Erythroblast (primary cell): ENCODE measurements at regions not wholly inside any gene's neighbourhood (a gene's known extent, or its start where the extent isn't known, plus 50 kb on each side); places are given as distances from the start of the nearest gene placed in this dataset.

Experiments used
- GATA1 ChIP-seq: IDR thresholded peaks from 2 replicates; pipeline ENCODE4 v1.6.1; 2011; ENCODE audit warnings: low read depth, mild to moderate bottlenecking, control low read depth, low read length, moderate library complexity
- POLR2A ChIP-seq: IDR thresholded peaks from 2 replicates; pipeline ENCODE4 v1.6.1; 2011; ENCODE audit warnings: mild to moderate bottlenecking, low read length

GRCh38 chr14:89600029-89600428 is 183.0 kb upstream of the FOXN3 start:
- no peak for TF ChIP-seq POLR2A
- TF ChIP-seq GATA1 = no peak
